ENCODE measurements at regions not wholly inside any gene's neighbourhood (a gene's known extent, or its start where the extent isn't known, plus 50 kb on each side); places are given as distances from the start of the nearest gene placed in this dataset.
"Not testable (repeated sequence)": the region's sequence is repeated elsewhere in the genome, so short reads cannot be mapped to it uniquely, and the experiment has no call there.

DNA sequence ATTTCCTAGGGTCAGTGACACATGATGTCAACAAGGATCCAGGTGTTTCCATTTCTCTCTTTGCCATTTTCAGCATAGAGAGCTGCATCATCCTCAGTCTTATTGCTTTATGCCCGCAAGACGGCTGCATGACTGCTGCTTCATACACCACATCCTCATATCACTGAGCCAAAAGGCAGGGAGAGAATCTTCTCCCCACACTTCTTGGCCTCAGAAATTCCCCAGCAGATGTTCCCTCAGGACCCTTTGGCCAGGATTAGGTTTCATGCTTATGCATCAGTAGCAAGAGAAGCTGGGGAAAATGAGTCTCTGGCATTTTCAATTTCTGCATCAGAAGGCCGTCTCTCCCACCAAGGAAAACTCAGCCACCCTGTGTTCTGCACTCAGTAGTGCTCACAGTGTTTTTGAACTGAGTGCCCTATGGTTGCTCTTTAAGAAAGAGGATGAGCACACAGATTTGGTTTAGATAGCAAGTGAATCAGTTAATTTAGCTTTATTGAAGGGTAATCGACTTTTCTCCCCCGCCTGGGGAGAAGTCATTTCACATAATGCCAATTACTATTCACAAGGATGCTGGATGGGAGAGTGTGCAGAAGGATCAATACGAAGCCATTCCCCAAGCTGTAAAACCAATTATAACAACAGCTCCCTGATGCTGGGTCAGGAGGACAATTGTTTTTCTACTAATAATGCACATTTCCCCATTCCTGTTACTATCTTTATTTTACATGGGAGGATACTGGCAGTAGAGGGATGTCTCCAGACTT, 360.2 kb downstream of the HHIPL2 start:
- no peak for DNase-seq (ENCODE audit: low read depth in 2 of 2, low spot score in 1 of 2)

DNA sequence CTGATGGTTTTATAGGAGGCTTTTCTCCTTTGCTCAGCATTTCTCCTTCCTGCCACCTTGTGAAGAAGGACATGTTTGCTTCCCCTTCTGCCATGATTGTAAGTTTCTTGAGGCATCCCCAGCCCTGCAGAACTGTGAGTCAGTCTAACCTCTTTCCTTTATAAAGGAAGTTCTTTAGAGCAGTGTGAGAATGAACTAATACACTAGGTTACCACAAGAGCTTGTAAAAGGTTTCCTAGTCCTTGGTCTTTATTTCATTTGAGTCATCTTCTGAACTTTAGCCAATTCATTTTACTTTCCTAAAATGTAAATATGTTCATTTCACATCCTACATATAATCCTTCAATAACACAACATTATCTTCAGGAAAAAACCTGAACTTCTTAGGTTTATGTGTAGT, 365.3 kb downstream of the HHIPL2 start:
- no peak for DNase-seq (ENCODE audit: low read depth in 2 of 2, low spot score in 1 of 2)

DNA sequence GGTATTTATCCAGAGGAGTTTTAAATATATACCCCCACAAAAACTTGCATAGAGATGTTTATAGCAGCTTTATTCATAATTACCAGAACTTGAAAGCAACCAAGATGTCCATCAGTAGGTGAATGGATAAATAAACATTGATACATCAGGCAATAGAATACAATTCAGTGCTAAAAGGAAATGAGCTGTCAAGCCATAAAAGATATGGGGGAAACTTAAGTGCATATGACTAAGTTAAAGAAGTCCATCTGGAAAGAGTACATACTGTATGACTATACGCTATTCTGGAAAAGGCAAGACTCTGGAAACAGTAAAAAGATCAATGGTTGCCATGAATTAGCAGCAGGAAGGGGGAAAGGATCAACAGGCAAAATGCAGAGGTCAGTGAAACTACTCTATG, 366.7 kb downstream of the HHIPL2 start:
- DNase-seq (ENCODE audit: low read depth in 2 of 2, low spot score in 1 of 2), result no peak

DNA sequence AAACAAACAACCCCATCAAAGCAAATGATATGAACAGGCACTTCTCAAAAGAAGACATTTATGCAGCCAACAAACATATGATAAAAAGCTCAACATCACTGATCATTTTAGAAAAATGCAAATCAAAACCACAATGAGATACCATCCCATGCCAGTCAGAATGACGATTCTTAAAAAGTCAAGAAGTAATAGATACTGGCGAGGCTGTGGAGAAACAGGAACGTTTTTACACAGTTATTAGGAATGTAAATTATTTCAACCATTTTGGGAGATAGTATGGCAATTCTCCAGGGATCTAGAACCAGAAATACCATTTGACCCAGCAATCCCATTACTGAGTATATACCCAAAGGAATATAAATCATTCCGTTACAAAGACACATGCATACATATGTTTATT, 370.4 kb downstream of the HHIPL2 start:
- not testable (repeated sequence) for DNase-seq (ENCODE audit: low read depth in 2 of 2, low spot score in 1 of 2)

DNA sequence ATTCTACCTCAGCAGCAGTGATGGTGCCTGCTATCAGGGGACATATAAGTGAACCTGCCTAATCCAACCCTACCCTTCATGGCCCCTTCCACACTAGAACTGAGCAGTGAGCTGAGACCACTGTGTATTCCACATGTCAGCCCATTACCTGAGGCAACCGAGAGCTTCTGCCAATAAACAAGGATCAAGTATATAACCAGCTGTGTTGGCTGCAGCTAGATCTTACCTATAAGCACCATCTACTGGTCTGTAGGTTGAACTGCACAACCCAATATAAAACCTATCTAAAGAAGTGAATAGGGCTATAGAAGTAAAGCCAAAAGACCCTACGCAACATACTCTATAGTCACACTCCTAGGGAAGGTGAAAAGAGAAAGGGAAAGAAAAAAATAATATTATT, 376.9 kb downstream of the HHIPL2 start:
- no peak for DNase-seq (ENCODE audit: low read depth in 2 of 2, low spot score in 1 of 2)

DNA sequence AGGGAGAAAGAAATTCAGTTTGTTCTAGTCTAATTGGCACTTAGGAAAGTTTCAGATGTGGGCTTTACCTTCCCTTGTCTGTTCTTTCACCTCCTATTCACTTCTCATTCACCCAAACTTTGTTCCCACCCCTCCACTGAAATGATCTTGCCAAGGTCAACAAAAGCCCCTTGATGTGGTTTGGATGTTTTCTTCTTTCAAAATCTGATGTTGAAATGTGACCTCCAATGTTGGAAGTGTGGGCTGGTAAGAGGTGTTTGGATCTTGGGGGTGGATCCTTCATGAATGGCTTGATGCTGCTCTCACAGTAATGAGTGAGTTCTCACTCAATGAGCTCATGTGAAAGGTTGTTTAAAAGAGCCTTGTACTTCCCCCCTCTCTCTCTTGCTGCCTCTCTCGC, 379.3 kb downstream of the HHIPL2 start:
- DNase-seq (ENCODE audit: low read depth in 2 of 2, low spot score in 1 of 2), result no peak

DNA sequence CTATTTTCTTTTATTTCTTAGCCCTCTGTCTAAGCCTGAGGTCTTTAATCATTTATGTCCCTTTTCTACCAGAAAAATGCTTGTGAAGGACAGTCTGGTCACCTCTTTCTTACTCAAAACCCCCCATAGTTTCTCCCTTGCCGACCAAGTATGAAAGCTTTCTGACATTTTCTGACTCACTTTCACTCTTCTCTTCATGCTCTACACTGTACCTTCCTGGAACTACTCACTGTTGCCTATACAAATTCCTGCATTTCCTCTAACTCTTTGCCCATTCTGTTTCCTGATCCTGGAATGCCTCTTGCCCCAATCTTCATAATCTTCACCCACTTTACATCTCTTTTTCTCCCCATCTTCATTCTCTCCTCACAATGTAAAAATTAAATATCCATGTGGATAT, 380.0 kb downstream of the HHIPL2 start:
- DNase-seq (ENCODE audit: low read depth in 2 of 2, low spot score in 1 of 2), result no peak

DNA sequence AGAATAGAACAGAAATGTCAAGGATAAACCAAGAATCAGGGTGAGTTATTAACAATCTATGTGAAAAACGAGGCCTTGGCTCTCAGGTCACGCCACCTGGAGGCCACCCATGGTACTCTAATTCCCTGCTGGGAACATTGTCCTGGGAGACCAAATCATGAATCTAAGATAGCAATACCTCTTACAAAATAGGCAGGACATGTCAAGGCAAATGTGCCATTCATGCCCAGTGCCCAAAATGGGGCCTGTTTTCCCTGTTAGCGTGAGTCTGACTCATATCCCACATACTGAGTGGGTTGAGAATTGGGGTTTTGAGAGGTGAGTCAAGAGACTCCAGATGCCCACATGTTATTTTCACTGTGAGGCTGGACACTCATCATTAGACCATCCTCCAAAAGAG, 380.8 kb downstream of the HHIPL2 start:
- no peak for DNase-seq (ENCODE audit: low read depth in 2 of 2, low spot score in 1 of 2)

DNA sequence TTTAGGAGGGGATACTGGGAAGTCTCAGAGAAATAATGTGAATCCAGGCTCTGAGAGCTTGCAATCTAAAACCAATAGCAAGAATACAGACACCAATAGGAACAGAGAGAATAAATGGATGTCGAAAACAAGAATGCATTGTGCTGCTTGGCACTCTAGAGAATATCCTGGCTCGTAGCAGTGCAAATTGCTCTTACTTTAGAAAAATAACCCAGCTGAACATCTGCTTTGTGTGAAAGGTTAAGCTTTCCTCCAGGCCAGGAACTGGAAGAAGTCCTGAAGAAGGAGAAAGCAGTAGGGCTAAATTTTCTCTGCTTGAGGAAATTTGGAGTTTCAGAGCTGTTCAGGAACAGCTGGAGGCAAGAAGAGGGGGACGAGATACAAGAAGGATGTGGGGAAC, 382.3 kb downstream of the HHIPL2 start:
- no peak for DNase-seq (ENCODE audit: low read depth in 2 of 2, low spot score in 1 of 2)

DNA sequence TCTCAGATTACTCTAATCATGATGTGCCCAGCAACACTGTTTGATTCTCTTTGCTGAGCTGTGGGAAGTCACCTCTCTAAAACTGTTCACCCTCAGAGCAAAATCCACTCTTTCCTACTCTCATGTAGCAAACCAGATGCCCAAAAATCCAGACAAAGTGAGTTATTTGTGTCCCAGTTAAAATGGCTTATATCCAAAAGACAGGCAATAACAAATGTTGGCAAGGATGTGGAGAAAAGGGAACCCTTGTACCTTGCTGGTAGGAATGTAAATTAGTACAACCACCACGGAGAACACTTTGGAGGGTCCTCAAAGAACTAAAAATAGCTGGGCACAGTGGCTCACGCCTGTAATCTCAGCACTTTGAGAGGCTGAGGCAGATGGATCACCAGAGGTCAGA, 384.0 kb downstream of the HHIPL2 start:
- DNase-seq (ENCODE audit: low read depth in 2 of 2, low spot score in 1 of 2), result no peak

DNA sequence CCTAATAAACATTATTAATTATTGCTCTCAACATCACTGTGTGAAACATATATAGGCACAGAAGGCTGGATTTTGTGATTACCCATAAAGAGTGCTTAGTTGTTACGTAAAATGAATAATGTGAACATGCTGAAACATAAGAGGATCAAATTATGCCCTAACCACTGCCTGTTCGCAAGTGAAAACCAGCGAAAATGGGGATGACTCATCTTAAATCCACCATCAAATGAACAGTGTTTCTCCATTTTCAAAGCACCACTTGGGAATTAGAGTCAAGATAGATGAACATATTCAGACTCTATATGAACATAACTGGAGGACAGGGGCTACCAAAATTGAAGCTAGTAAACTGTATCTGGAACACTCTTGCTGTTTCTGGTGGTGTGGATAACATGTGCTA, 386.2 kb downstream of the HHIPL2 start:
- no peak for DNase-seq (ENCODE audit: low read depth in 2 of 2, low spot score in 1 of 2)

DNA sequence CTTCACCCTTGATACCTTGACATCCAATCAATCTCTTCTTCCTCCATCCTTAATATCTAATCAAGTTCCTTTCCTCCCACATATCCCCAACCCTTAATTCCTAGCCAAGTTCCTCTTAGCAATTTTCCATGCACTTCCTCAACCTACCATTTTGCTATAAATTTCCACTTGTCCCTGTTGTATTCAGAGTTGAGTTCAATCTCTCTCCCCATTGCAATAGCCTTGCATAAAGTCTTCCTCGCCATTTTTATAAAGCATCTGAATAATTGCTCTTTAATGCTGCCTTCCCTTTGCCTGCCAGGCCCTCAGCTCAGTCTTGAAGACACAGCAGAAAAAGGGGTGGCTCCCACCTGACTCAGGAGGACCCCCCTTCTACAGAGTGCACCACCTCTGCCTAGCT, 390.3 kb downstream of the HHIPL2 start:
- DNase-seq (ENCODE audit: low read depth in 2 of 2, low spot score in 1 of 2), result no peak

DNA sequence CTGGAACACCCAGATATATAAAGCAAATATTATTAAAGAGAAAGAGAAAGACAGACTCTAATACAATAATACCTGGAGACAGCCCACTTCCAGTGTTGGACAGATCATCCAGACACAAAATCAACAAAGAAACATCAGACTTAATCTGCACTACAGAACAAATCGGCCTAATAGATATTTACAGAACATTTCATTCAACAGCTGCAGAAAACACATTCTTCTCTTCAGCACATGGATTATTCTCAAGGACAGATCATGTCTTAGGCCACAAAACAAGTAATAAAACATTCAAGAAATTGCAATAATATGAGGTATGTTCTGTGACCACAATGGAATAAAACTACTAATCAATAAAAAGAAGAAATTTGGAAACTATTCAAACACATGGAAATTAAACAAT, 398.3 kb upstream of the DUSP10 start:
- no peak for DNase-seq (ENCODE audit: low read depth in 2 of 2, low spot score in 1 of 2)

DNA sequence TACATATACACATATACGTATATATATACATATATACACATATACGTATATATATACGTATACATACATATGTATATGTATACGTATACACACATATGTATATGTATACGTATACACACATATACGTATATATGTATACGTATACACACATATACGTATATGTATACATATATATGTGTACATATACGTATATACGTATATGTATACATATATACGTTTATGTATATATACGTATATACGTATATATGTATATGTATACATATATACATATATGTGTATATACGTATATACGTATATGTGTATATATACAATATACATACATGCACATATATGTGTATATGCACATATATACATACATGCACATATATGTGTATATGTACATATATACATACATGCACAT, 396.2 kb upstream of the DUSP10 start:
- no peak for DNase-seq (ENCODE audit: low read depth in 2 of 2, low spot score in 1 of 2)

DNA sequence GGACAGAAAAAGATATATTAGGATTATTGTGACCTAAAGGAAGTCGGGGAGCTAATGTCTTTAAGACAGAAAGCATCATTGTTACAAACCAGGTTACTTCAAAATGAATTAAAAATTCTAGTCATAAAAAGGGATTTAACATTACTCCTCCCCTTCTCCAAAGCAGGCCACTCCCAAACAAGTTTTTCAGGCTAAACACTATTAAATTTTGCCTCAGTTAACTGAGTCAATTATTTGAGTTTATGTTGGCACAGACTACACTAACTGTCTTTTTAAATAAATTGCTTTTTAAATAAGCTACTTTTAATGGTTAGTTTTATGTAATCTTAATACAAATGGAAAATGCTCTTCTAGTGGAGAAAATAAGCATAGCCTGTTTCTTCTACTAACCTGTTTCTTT, 395.0 kb upstream of the DUSP10 start:
- DNase-seq (ENCODE audit: low read depth in 2 of 2, low spot score in 1 of 2), result no peak

DNA sequence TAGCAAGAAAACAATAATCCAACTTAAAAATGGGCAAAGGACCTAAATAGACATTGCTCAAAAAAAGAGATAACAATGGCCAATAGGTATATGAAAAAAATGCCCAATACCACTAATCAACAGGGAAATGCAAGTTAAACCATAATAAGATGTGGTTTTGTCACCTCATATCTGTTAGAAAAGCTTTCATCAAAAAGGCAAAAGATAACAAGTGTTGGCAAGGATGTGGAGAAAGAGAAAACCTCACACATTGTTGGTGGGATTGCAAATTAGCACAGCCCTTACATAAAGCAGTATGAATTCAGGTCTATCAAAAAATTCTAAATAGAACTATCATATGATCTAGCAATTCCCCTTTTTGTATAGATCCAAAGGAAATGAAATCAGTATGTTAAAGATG, 387.2 kb upstream of the DUSP10 start:
- no peak for DNase-seq (ENCODE audit: low read depth in 2 of 2, low spot score in 1 of 2)

DNA sequence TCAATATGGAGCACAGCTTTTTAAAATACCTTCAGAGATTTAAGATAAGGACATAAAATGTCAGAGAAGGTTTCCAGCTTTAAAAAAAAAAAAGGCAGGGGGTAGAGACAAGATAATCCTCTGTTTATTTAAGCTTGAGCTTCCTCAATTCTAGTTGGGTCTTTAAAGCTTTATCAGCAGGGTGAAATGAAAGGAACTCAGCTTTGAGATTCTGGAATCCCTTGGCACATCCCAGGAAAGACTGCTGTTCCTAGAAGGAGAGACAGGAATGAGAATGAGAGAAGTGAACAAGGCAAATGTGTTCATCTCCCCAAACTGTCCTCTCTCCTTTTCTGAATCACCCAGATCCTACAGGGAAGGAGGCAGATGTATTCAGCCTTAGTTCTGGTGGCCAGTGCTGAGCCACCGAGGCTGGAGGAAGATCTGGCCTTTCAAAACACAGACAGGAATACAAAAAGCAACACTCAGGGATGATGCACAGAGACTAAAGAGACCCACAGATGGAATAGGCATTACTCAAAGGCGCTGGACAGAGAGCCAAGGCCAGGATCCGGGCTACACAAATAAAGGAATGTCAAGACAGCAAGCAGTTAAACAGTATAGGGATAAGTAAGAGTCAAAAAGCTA, 385.8 kb upstream of the DUSP10 start:
- DNase-seq (ENCODE audit: low read depth in 2 of 2, low spot score in 1 of 2), result no peak

DNA sequence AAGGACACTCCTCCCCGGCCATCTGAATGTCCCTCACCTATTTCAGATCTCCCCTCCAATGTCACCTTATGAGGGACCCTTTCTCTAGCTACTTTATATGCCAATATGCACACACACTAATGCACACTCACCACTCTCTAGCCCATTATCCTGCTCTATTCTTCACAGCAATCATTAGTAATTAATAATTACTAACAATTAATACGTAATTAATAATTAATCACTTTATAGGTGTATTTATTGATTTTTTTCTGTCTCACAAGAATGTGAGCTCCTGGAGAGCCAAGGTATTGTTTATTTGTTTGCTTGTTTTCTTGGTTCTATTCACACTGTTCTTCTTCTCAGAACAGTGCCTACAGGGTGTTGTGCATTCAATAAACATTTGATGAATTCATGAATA, 385.2 kb upstream of the DUSP10 start:
- no peak for DNase-seq (ENCODE audit: low read depth in 2 of 2, low spot score in 1 of 2)

DNA sequence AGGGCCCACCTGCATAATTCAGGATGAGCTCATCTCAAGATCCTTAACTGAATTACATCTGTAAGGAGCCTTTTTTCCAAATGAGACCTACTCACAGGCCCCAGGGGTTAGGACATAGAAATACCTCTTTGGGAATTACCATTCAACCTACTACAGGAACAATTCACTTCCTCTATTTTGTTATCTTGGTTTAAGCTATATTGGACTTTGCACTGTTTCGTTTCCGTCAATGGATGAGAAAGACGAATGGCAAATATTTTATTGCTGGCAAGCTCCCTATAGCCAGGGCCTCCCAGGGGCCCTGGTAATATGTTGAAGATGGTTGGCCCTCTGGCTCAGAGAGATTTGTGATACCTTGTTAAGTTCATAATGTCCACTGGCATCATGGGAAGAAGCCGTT, 384.2 kb upstream of the DUSP10 start:
- no peak for DNase-seq (ENCODE audit: low read depth in 2 of 2, low spot score in 1 of 2)

DNA sequence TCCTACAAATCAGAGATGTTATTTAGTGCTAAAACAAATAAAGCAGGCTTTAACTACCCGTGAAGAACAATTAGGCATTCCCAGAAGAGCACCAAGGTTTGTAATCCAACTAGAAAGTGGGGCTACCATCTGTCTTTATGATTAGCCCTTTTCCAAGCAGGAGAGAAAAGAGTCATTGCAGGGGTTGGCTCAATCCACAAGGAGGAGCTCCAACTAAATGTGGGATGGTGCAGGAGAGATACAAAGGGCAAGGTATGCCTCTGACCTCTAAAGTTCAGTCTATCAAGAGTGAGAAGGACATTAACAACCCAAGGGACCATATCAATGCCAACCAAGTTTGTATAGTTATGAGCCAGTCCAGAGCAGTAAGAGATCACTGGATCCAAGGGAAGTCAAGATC, 382.7 kb upstream of the DUSP10 start:
- no peak for DNase-seq (ENCODE audit: low read depth in 2 of 2, low spot score in 1 of 2)

DNA sequence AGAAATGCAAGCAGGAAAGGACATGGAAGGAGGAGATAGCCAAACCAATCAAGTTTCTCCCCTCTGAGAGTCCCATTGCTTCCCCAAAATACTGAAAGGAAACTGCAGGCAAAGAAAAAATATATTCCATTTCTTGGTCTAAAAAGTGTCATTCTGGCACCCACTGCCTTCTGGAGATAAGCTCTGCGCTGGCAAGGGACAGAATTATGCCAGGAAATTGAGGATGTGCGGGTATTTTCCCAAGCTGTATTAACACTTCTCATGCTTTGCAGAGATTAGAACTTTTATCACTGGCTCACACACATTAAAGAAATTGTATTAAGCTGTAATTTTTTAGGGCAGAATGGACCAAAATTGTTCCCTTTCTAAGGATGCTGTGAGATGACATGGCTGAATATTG, 381.2 kb upstream of the DUSP10 start:
- DNase-seq (ENCODE audit: low read depth in 2 of 2, low spot score in 1 of 2), result no peak

DNA sequence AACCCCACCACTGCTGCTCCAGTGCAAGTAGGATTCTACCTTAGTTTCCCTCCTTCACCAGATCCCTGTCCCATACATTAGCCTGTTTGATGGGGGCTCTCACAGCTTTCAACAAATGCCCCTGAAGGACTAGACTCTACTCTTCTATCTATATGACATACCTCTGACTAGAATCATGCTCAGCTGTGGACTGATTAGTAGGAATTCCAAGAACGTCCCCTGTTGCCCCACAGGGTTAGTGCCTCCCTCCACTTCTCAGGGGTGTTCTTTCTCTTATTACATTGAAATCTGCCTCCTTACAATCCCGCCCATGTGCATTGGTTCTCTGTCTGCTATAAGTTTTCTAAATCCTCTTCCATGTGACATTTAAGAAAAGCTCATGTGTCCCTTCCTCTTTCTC, 375.9 kb upstream of the DUSP10 start:
- no peak for DNase-seq (ENCODE audit: low read depth in 2 of 2, low spot score in 1 of 2)

DNA sequence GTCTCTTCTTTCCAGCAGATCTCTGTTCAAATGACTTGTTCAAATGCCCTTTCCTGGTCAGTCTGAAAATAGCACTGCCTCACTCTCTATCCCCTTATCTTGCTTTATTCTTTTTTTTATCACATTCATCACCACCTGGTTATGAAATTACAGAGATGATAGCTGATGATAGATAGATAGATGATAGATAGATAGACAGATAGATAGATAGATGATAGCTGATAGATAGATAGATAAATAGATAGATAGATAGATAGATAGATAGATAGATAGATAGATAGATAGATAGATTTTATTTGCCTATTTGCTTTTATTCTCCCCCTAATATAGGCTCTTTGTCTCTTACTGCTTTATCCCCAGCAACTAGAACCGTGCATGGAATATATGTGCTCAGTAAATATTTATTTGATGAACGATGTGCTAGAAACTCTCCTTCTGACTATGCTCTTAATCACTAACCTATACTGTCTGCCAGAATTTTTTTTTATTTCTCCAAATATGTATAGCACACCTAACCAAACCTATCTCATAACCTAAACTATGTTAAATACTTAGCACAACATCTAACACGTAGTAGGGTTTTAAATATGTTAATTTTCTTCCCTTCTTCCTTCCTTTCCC, 372.8 kb upstream of the DUSP10 start:
- no peak for DNase-seq (ENCODE audit: low read depth in 2 of 2, low spot score in 1 of 2)
